ENCODE measurements at regions not wholly inside any gene's neighbourhood (a gene's known extent, or its start where the extent isn't known, plus 50 kb on each side); places are given as distances from the start of the nearest gene placed in this dataset.

GRCh38 chr4:75107755-75108612 is 175.1 kb downstream of the PARM1 start:
- no peak overlapping the region for H3K27ac ChIP-seq
- H3K9me3 ChIP-seq, result no peaks in the 10 kb centered on the region
- H3K27me3 ChIP-seq (ENCODE audit: insufficient read depth in 3 of 3, low read length in 2 of 3), result no peaks in the 10 kb centered on the region
- H3K36me3 ChIP-seq (ENCODE audit: insufficient read depth in 1 of 2, low read depth in 1 of 2), result no peaks in the 10 kb centered on the region
- no peaks in the 10 kb centered on the region for H3K4me1 ChIP-seq
- no peak for DNase-seq
- no peak for ATAC-seq
- no peak overlapping the region for H3K4me3 ChIP-seq
- no peak for TF ChIP-seq CTCF (IDR thresholded peaks at IDR 0.05)
- intact Hi-C loops (cut with DNase I), result no loop called here

- ATAC-seq, result no peak
- no peak overlapping the region for H3K4me3 ChIP-seq
- no peaks in the 10 kb centered on the region for H3K4me1 ChIP-seq
- no peak for DNase-seq
- intact Hi-C loops (cut with DNase I), result no loop called here
- H3K27me3 ChIP-seq (ENCODE audit: insufficient read depth in 3 of 3, low read length in 2 of 3), result no peaks in the 10 kb centered on the region
- TF ChIP-seq CTCF (IDR thresholded peaks at IDR 0.05), result no peak
- no peak overlapping the region for H3K27ac ChIP-seq
- H3K9me3 ChIP-seq, result no peaks in the 10 kb centered on the region
- no peaks in the 10 kb centered on the region for H3K36me3 ChIP-seq (ENCODE audit: insufficient read depth in 1 of 2, low read depth in 1 of 2)
These were observed 169.8 kb downstream of the PARM1 start for GRCh38 chr4:75102787-75103085.

- ATAC-seq, result no peak
- H3K27me3 ChIP-seq (ENCODE audit: insufficient read depth in 3 of 3, low read length in 2 of 3), result no peaks in the 10 kb centered on the region
- no peak for TF ChIP-seq CTCF (IDR thresholded peaks at IDR 0.05)
- no peak overlapping the region for H3K4me3 ChIP-seq
- no peak overlapping the region for H3K27ac ChIP-seq
- intact Hi-C loops (cut with DNase I), result no loop called here
- no peaks in the 10 kb centered on the region for H3K36me3 ChIP-seq (ENCODE audit: insufficient read depth in 1 of 2, low read depth in 1 of 2)
- no peak for DNase-seq
- WGBS, 3 donors, result 59 to 91% (median 85%) methylated on average over 3 of the region's 3 CpGs
- H3K4me1 ChIP-seq, result no peaks in the 10 kb centered on the region
- no peaks in the 10 kb centered on the region for H3K9me3 ChIP-seq
These were observed 169.2 kb downstream of the PARM1 start for GRCh38 chr4:75101906-75102786.

Data from psoas muscle (tissue), 7 donors.